Keratinocyte (primary cell): ENCODE measurements at regions not wholly inside any gene's neighbourhood (a gene's known extent, or its start where the extent isn't known, plus 50 kb on each side); places are given as distances from the start of the nearest gene placed in this dataset.

ENCODE experiments used
- DNase-seq: peaks from one replicate; pipeline ENCODE4 v3.0.0-alpha.2; 2011; ENCODE audit warnings: low read depth, missing footprints, low spot score
- FAIRE-seq: peaks from 2 replicates; lab custom pipeline; 2011; peaks lifted over from hg19 to GRCh38; lab: Jason Lieb, UNC
- H2AFZ ChIP-seq: 2 replicates; pipeline ENCODE4 v1.6.0; 2012; ENCODE audit warnings: low read length, control low read depth, inconsistent platforms; ENCODE audit not compliant: control insufficient read depth
- H3K27ac ChIP-seq: 2 replicates; pipeline ENCODE4 v1.5.1; 2011; ENCODE audit warnings: low read length; ENCODE audit not compliant: control insufficient read depth, insufficient read depth
- H3K27me3 ChIP-seq: 3 replicates; pipeline ENCODE4 v1.6.0; 2011; ENCODE audit warnings: low read length; ENCODE audit not compliant: control insufficient read depth, insufficient read depth; ENCODE audit errors: extremely low read depth
- H3K36me3 ChIP-seq, 2 experiments: 2 replicates in 1 of 2; 3 replicates in 1 of 2; pipeline ENCODE4 v1.5.1; 2011; ENCODE audit warnings: low read length in 2 of 2, mild to moderate bottlenecking in 1 of 2; ENCODE audit not compliant: control insufficient read depth in 2 of 2, insufficient read depth in 2 of 2; ENCODE audit errors: extremely low read depth in 1 of 2
- H3K4me1 ChIP-seq: 3 replicates; pipeline ENCODE4 v1.5.1; 2011; ENCODE audit warnings: low read length; ENCODE audit not compliant: control insufficient read depth, insufficient read depth; ENCODE audit errors: extremely low read depth
- H3K4me2 ChIP-seq: 3 replicates; pipeline ENCODE4 v1.6.0; 2011; ENCODE audit warnings: low read depth, low read length; ENCODE audit not compliant: control insufficient read depth, insufficient read depth; ENCODE audit errors: extremely low read depth
- H3K4me3 ChIP-seq, 3 experiments: fragments of 200-600 bp in 1 of 3; sonication (generic) in 1 of 3; 2 replicates in 2 of 3; 3 replicates in 1 of 3; pipeline ENCODE4 v1.5.1; 2011 to 2016; ENCODE audit warnings: low read length in 3 of 3, mild to moderate bottlenecking in 3 of 3, control low read depth in 2 of 3, inconsistent platforms in 1 of 3, low read depth in 1 of 3, mixed read lengths in 1 of 3, mixed run types in 1 of 3, moderate library complexity in 1 of 3; ENCODE audit not compliant: control insufficient read depth in 2 of 3, insufficient read depth in 2 of 3; ENCODE audit errors: extremely low read depth in 1 of 3
- H3K79me2 ChIP-seq: 2 replicates; pipeline ENCODE4 v1.6.0; 2012; ENCODE audit warnings: low read length; ENCODE audit not compliant: control insufficient read depth, insufficient read depth
- H3K9ac ChIP-seq: 3 replicates; pipeline ENCODE4 v1.6.0; 2011; ENCODE audit warnings: low read length; ENCODE audit not compliant: control insufficient read depth, insufficient read depth; ENCODE audit errors: extremely low read depth
- H3K9me1 ChIP-seq: 3 replicates; pipeline ENCODE4 v1.6.0; 2011; ENCODE audit warnings: low read length; ENCODE audit not compliant: control insufficient read depth, insufficient read depth; ENCODE audit errors: extremely low read depth
- H3K9me3 ChIP-seq: 2 replicates; pipeline ENCODE4 v1.5.1; 2012; ENCODE audit warnings: low read depth, low read length; ENCODE audit not compliant: control insufficient read depth
- H4K20me1 ChIP-seq: 3 replicates; pipeline ENCODE4 v1.6.0; 2011; ENCODE audit warnings: low read length; ENCODE audit not compliant: control insufficient read depth, insufficient read depth; ENCODE audit errors: extremely low read depth
- EZH2 ChIP-seq: IDR thresholded peaks from one replicate; pipeline ENCODE4 v1.6.1; 2012; ENCODE audit warnings: inconsistent platforms, mild to moderate bottlenecking, low read length, moderate library complexity
- dilution Hi-C: fragments of 300-500 bp; cut with MboI; formaldehyde crosslinking; loops from one replicate; pipeline ENCODE4 v1.7.0; 2020; ENCODE audit warnings: low sequenced_read_pairs; ENCODE audit not compliant: extremely low pct_ligation_motif_present
- TF ChIP-seq, protein P1 (sequence below), 3 experiments: IDR thresholded peaks in 1 of 3; conservative IDR thresholded peaks in 1 of 3; optimal IDR thresholded peaks in 1 of 3; 2 replicates in 2 of 3; 3 replicates in 1 of 3; pipeline versions ENCODE3 to v1.5.1; 2011; ENCODE audit warnings: low read length in 3 of 3, mild to moderate bottlenecking in 3 of 3, moderate library complexity in 2 of 3, control low read depth in 1 of 3, inconsistent platforms in 1 of 3; ENCODE audit not compliant: insufficient read depth in 2 of 3; ENCODE audit errors: extremely low read depth in 1 of 3

DNA sequence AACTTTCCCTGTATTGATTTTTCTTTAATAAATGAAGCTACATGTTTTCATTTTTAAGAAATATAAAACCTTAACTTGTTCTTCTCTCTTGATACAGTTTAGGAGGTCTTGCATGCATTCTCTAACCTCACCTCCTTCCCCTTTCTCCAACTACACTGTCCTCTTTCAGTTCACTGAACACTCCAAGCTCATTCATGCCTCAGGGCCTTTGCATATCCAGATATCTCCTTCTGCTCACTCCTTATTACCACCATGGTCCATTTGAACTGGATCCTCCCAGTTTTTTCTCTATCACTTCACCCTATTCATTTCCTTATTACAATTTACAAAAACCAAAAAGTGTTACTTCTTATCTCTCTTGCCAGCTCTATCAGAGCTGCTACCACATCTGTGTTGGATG is 242.9 kb upstream of the PLEKHG7 start:
- dilution Hi-C loops, result no loop called here
- Histone ChIP-seq H3K9ac (no peak overlapping the region), H3K27ac (no peak overlapping the region), H3K4me1 (no peaks in the 10 kb centered on the region), H3K79me2 (no peaks in the 10 kb centered on the region), H3K27me3 (no peaks in the 10 kb centered on the region), H3K9me1 (no peaks in the 10 kb centered on the region), H3K9me3 (no peaks in the 10 kb centered on the region), H3K4me2 (no peak overlapping the region), H3K4me3 (no peak overlapping the region), H3K36me3 (no peaks in the 10 kb centered on the region), H4K20me1 (no peaks in the 10 kb centered on the region), H2AFZ (no peak overlapping the region)
- TF ChIP-seq EZH2, result no peak
- TF ChIP-seq, protein P1, sequence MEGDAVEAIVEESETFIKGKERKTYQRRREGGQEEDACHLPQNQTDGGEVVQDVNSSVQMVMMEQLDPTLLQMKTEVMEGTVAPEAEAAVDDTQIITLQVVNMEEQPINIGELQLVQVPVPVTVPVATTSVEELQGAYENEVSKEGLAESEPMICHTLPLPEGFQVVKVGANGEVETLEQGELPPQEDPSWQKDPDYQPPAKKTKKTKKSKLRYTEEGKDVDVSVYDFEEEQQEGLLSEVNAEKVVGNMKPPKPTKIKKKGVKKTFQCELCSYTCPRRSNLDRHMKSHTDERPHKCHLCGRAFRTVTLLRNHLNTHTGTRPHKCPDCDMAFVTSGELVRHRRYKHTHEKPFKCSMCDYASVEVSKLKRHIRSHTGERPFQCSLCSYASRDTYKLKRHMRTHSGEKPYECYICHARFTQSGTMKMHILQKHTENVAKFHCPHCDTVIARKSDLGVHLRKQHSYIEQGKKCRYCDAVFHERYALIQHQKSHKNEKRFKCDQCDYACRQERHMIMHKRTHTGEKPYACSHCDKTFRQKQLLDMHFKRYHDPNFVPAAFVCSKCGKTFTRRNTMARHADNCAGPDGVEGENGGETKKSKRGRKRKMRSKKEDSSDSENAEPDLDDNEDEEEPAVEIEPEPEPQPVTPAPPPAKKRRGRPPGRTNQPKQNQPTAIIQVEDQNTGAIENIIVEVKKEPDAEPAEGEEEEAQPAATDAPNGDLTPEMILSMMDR (optimal IDR thresholded peaks at IDR 0.05 in 1 of 3, IDR thresholded peaks at IDR 0.05 in 1 of 3, conservative IDR thresholded peaks at IDR 0.05 in 1 of 3; ENCODE audit: extremely low read depth in 1 of 3, insufficient read depth in 2 of 3, low read length in 3 of 3), result no peak
- no peak for FAIRE-seq
- DNase-seq, result no peak

DNA sequence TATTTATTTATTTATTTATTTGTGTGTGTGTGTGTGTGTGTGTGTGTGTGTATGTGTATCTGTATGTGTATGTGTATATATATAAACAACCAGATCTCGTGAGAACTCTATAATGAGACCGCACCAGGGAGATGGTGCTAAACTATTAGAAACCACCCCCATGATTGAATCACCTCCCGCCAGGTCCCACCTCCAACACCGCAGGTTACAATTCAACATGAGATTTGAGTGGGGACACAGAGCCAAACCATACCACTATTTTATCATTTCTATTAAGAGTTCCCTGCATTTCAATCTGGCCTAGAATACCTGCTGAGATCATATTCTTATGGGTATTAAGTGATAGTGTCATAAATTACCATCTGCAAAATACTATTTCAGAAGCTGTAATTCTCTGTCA is 243.8 kb upstream of the PLEKHG7 start:
- Histone ChIP-seq H3K4me3 (no peak overlapping the region), H3K9me3 (no peaks in the 10 kb centered on the region), H3K9ac (no peak overlapping the region), H3K36me3 (no peaks in the 10 kb centered on the region), H3K4me1 (no peaks in the 10 kb centered on the region), H3K79me2 (no peaks in the 10 kb centered on the region), H3K27ac (no peak overlapping the region), H2AFZ (no peak overlapping the region), H3K4me2 (no peak overlapping the region), H3K27me3 (no peaks in the 10 kb centered on the region), H4K20me1 (no peaks in the 10 kb centered on the region), H3K9me1 (no peaks in the 10 kb centered on the region)
- TF ChIP-seq, protein P1 (optimal IDR thresholded peaks at IDR 0.05 in 1 of 3, IDR thresholded peaks at IDR 0.05 in 1 of 3, conservative IDR thresholded peaks at IDR 0.05 in 1 of 3; ENCODE audit: extremely low read depth in 1 of 3, insufficient read depth in 2 of 3, low read length in 3 of 3), result no peak
- no peak for TF ChIP-seq EZH2
- no peak for FAIRE-seq
- dilution Hi-C loops, result no loop called here
- DNase-seq, result no peak
